Esophagus muscularis mucosa (tissue), 4 donors: ENCODE measurements at regions not wholly inside any gene's neighbourhood (a gene's known extent, or its start where the extent isn't known, plus 50 kb on each side); places are given as distances from the start of the nearest gene placed in this dataset.

Source experiments
- DNase-seq: peaks from one replicate; pipeline ENCODE4 v3.0.0-alpha.2; 2017; ENCODE audit errors: extremely low spot score
- H3K27ac ChIP-seq, 4 donors: fragments of 200-600 bp; sonication (generic); replicated peaks in 1 of 4; 1 replicate in 3 of 4; 2 replicates in 1 of 4; pipeline ENCODE4 v1.5.1; 2016 to 2019; ENCODE audit warnings: mild to moderate bottlenecking in 1 of 4
- H3K27me3 ChIP-seq, 4 donors: fragments of 200-600 bp; sonication (generic); one replicate each; pipeline versions ENCODE4 v1.5.1 to v1.6.0; 2016 to 2019
- H3K36me3 ChIP-seq, 4 donors: fragments of 200-600 bp; sonication (generic); one replicate each; pipeline ENCODE4 v1.5.1; 2016 to 2019
- H3K4me1 ChIP-seq, 4 donors: fragments of 200-600 bp; sonication (generic); one replicate each; pipeline ENCODE4 v1.5.1; 2016 to 2019
- H3K4me3 ChIP-seq, 4 donors: fragments of 200-600 bp; sonication (generic); 1 replicate in 2 of 4; 2 replicates in 2 of 4; pipeline ENCODE4 v1.5.1; 2016 to 2019; ENCODE audit warnings: mild to moderate bottlenecking in 4 of 4, moderate library complexity in 1 of 4
- H3K9me3 ChIP-seq, 4 donors: fragments of 200-600 bp; sonication (generic); 1 replicate in 3 of 4; 2 replicates in 1 of 4; pipeline ENCODE4 v1.5.1; 2016 to 2019
- EP300 ChIP-seq: sonication (generic); formaldehyde crosslinking; IDR thresholded peaks from one replicate; pipeline ENCODE4 v1.6.1; 2017; ENCODE audit warnings: antibody characterized with exemption
- POLR2A ChIP-seq: fragments of 450-650 bp; IDR thresholded peaks from one replicate; pipeline ENCODE4 v1.6.1; 2017; ENCODE audit warnings: antibody characterized with exemption, moderate library complexity, mild to moderate bottlenecking, low read depth
- POLR2AphosphoS5 ChIP-seq, 2 donors: sonication (generic); formaldehyde crosslinking; IDR thresholded peaks; one replicate each; pipeline ENCODE4 v1.6.1; 2017; ENCODE audit warnings: antibody characterized with exemption in 2 of 2
- WGBS: methylation state at CpG from one replicate; pipeline ENCODE4 v1.1.5; 2018; 5-methylcytosine and 5-hydroxymethylcytosine counted together
- intact Hi-C: fragments of 100-400 bp; cut with DNase I; formaldehyde crosslinking; loops from one replicate; pipeline ENCODE4 v1.15.1; 2023
- TF ChIP-seq, protein P1 (sequence below), 3 experiments: fragments of 200-600 bp in 2 of 3; fragments of 450-650 bp in 1 of 3; sonication (generic) in 2 of 3; IDR thresholded peaks; one replicate each; pipeline ENCODE4 v1.5.1; 2017 to 2019; ENCODE audit warnings: antibody characterized with exemption in 3 of 3, mild to moderate bottlenecking in 2 of 3, moderate library complexity in 1 of 3

DNA sequence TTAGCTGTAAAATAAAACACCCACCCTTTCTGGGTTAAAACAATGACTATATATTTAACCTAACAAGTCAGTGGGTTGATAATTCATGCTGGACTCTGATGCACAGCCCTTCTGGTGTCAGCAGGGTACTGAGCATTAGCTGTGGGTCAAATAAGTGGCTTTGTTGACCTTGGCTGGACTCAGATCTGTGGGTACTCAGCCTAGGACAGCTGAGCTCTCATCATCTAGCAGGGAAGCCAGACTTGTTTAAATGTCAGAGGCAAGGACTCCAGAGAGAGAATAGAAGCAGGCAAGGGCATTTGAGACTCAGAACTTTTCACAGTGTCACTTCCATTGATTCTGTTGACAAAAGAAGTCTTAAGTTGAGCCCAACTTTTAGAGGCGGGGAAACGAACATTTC, 1063.8 kb upstream of the CDH8 start:
- no peaks in the 10 kb centered on the region for H3K4me1 ChIP-seq
- no peak overlapping the region for H3K4me3 ChIP-seq
- no peaks in the 10 kb centered on the region for H3K9me3 ChIP-seq
- WGBS = 69% methylated on average over 2 of the region's 2 CpGs
- no peaks in the 10 kb centered on the region for H3K27me3 ChIP-seq
- H3K36me3 ChIP-seq = no peaks in the 10 kb centered on the region
- DNase-seq = no peak
- TF ChIP-seq POLR2AphosphoS5 (IDR thresholded peaks at IDR 0.05) = no peak
- intact Hi-C loops = no loop called here
- no peak overlapping the region for H3K27ac ChIP-seq

DNA sequence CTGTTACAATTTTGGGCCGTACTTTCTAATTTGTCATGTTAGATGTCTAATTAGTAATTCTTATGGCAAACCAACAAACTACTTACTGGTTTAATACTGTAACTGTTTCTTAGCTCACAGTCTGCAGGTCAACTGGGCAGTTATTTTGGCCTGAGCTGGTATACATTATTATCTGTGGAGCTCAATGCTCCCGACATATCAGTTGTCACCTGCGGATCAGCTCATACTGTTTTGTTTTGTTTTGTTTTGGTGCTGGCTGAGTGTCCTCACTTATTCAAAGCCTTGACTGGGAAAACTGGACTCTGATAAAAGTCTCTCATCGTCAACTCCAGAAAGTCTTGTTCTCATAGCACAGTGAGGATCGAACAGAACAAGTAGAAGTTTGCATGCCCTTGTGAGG, 1060.6 kb upstream of the CDH8 start:
- DNase-seq = no peak
- H3K27ac ChIP-seq = no peak overlapping the region

DNA sequence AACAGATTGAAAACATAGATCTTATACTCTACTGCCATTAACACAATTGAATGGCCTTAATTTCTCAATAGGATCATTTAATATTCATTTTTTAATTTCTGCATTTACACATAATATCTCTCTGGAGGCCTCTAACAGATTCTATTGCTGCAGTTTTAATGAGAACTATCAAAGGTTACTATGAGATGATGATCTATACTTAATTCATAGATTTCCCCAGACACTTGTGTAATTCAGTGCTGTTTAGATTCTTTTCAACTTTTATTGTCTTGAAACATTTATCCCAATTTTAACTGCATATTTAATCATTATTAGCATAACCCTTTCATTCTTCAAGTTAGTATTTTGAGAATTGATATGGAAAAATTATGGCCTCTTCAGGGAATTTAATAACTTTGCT, 1056.5 kb upstream of the CDH8 start:
- H3K27me3 ChIP-seq = no peaks in the 10 kb centered on the region
- TF ChIP-seq POLR2AphosphoS5 (IDR thresholded peaks at IDR 0.05) (no peak), EP300 (no peak), POLR2A (no peak)
- TF ChIP-seq, protein P1, sequence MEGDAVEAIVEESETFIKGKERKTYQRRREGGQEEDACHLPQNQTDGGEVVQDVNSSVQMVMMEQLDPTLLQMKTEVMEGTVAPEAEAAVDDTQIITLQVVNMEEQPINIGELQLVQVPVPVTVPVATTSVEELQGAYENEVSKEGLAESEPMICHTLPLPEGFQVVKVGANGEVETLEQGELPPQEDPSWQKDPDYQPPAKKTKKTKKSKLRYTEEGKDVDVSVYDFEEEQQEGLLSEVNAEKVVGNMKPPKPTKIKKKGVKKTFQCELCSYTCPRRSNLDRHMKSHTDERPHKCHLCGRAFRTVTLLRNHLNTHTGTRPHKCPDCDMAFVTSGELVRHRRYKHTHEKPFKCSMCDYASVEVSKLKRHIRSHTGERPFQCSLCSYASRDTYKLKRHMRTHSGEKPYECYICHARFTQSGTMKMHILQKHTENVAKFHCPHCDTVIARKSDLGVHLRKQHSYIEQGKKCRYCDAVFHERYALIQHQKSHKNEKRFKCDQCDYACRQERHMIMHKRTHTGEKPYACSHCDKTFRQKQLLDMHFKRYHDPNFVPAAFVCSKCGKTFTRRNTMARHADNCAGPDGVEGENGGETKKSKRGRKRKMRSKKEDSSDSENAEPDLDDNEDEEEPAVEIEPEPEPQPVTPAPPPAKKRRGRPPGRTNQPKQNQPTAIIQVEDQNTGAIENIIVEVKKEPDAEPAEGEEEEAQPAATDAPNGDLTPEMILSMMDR (IDR thresholded peaks at IDR 0.05) = no peak
- intact Hi-C loops = no loop called here
- no peaks in the 10 kb centered on the region for H3K9me3 ChIP-seq
- no peaks in the 10 kb centered on the region for H3K36me3 ChIP-seq
- H3K4me1 ChIP-seq = no peaks in the 10 kb centered on the region
- H3K4me3 ChIP-seq = no peak overlapping the region
- DNase-seq = no peak
- no peak overlapping the region for H3K27ac ChIP-seq

More for the DNA sequence above, 1060.6 kb upstream of the CDH8 start:
- H3K9me3 ChIP-seq = no peaks in the 10 kb centered on the region
- intact Hi-C loops = no loop called here
- 94% methylated on average over 5 of the region's 5 CpGs for WGBS
- H3K27me3 ChIP-seq = no peaks in the 10 kb centered on the region
- H3K4me1 ChIP-seq = no peaks in the 10 kb centered on the region
- H3K4me3 ChIP-seq = no peak overlapping the region
- no peaks in the 10 kb centered on the region for H3K36me3 ChIP-seq
- TF ChIP-seq POLR2A = no peak
- TF ChIP-seq, protein P1 (IDR thresholded peaks at IDR 0.05) = no peak
- no peak for TF ChIP-seq POLR2AphosphoS5 (IDR thresholded peaks at IDR 0.05)
- no peak for TF ChIP-seq EP300

DNA sequence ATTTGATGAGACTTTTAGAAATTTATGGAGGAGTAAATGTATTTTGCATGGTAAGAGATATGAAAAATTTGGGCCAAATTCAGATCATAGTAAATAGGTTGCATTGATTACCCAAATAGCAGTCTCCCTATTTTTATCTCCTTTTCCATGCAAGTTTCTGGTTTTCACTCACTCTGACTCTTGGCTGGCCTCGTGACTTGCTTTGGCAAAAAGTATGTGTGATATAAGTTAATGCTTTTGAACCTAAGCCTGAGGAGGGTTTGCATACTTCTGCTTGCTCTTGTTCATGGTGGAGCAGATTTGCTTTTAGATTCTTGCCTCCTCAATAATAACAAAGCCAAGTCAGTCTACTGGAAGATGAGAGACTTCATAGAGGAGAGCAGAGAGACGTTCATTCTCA, 1045.9 kb upstream of the CDH8 start:
- H3K4me3 ChIP-seq = no peak overlapping the region
- no peak overlapping the region for H3K27ac ChIP-seq
- H3K4me1 ChIP-seq = no peaks in the 10 kb centered on the region
- TF ChIP-seq POLR2AphosphoS5 (IDR thresholded peaks at IDR 0.05) = no peak
- TF ChIP-seq POLR2A = no peak
- TF ChIP-seq, protein P1 (IDR thresholded peaks at IDR 0.05) = no peak
- no peak for TF ChIP-seq EP300
- H3K27me3 ChIP-seq = no peaks in the 10 kb centered on the region
- intact Hi-C loops = no loop called here
- H3K9me3 ChIP-seq = no peaks in the 10 kb centered on the region
- WGBS = 75% methylated on average over 2 of the region's 2 CpGs
- no peak for DNase-seq
- no peaks in the 10 kb centered on the region for H3K36me3 ChIP-seq

DNA sequence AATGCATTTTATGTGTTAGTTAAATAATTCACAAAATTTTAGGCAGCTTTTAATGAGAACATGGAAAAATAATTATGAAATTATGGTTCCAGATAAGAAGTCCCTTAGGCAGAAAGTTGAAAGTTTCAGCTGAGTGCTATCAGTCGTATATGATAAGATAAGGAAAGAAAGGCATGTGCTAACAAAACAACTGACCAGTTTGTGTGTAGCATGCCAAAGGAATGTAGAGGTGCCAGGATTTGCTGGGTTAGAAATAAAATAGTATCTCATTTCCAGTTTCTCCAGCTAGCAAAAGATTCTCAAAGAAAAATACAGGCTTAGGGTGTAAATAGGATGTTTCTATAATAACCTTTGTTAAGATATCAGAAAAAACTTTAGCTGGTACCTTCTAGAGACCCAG, 1044.5 kb upstream of the CDH8 start:
- intact Hi-C loops = no loop called here
- no peak for TF ChIP-seq POLR2AphosphoS5 (IDR thresholded peaks at IDR 0.05)
- no peak for TF ChIP-seq EP300
- TF ChIP-seq, protein P1 (IDR thresholded peaks at IDR 0.05) = no peak
- TF ChIP-seq POLR2A = no peak
- Histone ChIP-seq H3K27ac (no peak overlapping the region), H3K4me1 (no peaks in the 10 kb centered on the region), H3K36me3 (no peaks in the 10 kb centered on the region), H3K4me3 (no peak overlapping the region), H3K27me3 (no peaks in the 10 kb centered on the region), H3K9me3 (no peaks in the 10 kb centered on the region)
- DNase-seq = no peak
- 51% methylated on average over 1 of the region's 1 CpG for WGBS
